ENCODE measurements at regions not wholly inside any gene's neighbourhood (a gene's known extent, or its start where the extent isn't known, plus 50 kb on each side); places are given as distances from the start of the nearest gene placed in this dataset.
A peak's percentile ranks its signal among the peaks of the same experiment; 100 is the strongest.
"Not testable (repeated sequence)": the region's sequence is repeated elsewhere in the genome, so short reads cannot be mapped to it uniquely, and the experiment has no call there.

DNA sequence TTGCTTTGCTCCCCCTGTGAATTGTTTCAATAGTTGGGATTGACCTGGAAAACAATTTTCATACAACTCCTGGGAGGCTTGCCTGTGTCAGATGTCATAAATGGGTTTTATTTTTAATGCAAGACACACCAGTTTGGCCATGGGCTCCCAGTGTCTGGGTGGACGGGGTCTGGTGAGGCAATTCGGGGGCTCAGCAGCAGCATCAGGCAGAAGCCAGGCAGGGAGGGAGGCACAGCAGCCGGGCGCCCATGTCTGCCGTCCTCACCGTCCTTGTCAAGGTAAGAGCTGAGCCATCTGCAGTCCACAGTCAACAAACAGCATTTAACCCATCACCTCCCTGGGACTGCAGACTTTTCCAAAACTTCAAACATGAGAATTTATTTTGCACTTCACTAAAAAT is 150.6 kb downstream of the NPIPB11 start:
- not testable (repeated sequence) for H3K27ac Mint-ChIP-seq, H3K4me3 Mint-ChIP-seq, DNase-seq, ATAC-seq, H3K27me3 Mint-ChIP-seq, H3K9me3 Mint-ChIP-seq
- peaks cover 13% of the 10 kb centered on the region for H3K4me1 Mint-ChIP-seq

DNA sequence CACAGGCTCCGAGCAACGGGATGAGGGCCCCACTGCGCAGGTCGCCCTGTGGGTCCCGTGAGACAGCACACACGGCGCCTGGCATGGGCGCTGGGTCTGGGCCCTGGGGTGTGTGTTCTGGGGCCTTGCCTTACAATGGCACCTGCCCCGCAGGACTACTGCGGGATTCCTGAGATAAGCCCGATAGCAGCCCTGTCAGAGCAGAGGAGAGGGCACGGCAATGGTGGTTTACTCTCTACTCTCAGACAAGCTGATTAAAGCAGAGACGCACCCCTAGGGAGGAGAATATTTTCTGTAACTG is 151.1 kb downstream of the NPIPB11 start:
- not testable (repeated sequence) for H3K27ac Mint-ChIP-seq, ATAC-seq, H3K4me3 Mint-ChIP-seq, H3K27me3 Mint-ChIP-seq, DNase-seq, H3K9me3 Mint-ChIP-seq
- H3K4me1 Mint-ChIP-seq = peaks cover 13% of the 10 kb centered on the region

DNA sequence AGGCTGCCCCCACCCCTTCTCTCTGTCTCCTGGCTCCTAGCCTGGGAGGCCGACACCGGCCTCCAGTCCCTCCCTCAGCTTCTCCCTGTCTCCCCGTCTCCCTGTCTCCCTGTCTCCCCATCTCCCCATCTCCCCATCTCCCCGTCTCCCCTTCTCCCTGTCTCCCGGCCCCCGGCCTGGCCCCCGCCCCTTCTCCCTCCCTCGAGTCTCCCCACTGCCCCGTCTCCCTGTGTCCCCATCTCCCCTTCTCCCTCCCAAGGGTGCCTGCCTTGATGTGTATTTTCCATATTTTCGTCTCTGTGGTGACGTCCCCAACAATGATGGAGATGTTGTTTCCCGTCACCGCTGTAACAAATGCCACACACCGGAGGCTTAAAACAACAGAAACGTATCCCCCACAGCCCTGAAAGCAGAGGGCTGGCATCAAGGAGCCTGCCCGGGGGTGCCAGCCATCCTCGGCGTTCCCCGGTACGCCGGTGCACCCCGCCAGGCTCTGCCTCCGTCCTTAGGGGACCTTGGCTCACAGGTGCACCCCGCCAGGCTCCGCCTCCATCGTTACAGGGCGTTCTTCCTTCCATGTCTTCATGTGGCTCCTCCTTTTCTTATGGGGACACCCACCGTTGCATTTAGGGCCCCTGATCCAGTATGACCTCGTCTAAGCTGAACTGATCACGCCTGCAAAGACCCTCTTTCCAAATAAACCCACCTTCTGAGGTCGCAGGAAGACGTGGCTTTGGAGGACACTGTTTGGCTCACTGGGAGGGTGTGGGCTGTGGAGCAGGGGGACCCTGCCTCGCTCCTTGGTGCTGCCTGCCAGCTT is 151.6 kb downstream of the NPIPB11 start:
- H3K4me1 Mint-ChIP-seq = peaks cover 13% of the 10 kb centered on the region
- no peaks in the 10 kb centered on the region for H3K9me3 Mint-ChIP-seq
- H3K27me3 Mint-ChIP-seq = no peaks in the 10 kb centered on the region
- peak overlapping the region in 1 of 2 donors; percentile 21 for H3K27ac Mint-ChIP-seq
- no peak for DNase-seq
- no peak overlapping the region for H3K4me3 Mint-ChIP-seq
- no peak for ATAC-seq

DNA sequence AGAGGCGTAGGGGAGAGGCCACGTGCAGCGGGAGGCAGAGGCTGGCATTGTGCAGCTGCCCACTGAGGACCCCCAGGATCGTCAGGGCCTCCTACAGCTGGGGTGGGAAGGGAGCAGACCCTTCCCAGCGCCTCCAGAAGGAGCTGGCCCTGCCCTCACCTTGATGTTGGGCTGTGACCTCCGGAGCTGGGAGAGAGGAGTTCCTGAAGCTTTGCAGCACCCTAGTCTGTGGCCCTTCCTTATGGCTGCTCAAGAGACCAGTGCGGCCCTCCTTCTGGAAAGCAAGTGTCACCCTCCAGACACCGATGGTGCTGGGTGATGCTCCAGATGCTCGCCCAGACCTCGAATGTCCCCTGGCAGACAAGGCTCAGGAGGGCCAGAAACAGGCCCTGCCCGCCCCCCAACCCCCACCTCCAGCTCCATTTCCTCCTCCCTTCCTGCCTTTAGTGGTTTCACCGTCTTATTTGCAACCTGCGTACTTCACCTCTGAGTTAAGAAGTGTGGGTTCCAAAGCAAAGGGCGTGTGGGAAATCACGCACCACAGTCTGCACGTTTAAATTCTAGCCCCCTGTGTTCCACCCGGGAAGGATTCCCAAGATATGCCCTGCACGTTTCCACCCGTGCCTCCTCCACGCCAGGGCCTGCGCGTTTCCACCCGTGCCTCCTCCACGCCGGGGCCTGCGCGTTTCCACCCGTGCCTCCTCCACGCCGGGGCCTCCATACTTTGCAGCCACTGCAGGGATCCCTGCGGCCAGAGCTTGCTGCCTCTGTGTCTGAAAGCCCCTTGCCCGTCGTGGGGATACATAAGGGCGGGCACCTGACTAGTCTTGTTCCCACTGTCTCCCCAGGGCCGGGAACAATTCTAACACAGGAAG is 152.6 kb downstream of the NPIPB11 start:
- H3K27ac Mint-ChIP-seq, H3K4me3 Mint-ChIP-seq, ATAC-seq, H3K9me3 Mint-ChIP-seq, DNase-seq, H3K27me3 Mint-ChIP-seq: not testable (repeated sequence)
- H3K4me1 Mint-ChIP-seq = peaks cover 20% of the 10 kb centered on the region

DNA sequence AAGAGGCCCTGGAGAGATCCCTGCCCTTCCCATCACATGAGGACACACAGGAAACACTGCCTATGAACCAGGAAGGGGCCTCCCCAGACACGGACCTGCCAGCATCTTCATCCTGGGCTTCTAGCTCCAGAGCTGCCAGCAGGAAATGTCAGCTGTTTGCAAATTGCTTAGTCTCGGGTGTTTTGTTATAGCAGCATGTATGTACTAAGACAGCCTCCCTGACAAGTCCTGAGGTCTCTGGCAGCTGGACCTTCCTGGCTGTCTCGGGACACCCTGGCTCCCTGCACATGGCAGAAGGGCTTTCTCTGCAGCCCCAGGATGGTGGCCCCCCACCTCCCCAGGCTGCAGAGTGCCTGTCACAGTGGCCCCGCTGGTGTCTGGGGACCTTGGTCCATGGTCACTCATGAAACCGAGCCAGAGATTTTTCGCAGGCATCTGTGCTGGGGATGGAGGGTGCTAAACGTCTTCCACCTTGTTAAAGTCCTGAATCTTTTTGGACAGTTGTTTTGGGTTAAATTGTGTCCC is 153.4 kb downstream of the NPIPB11 start:
- DNase-seq, H3K27ac Mint-ChIP-seq, H3K4me3 Mint-ChIP-seq, H3K9me3 Mint-ChIP-seq, H3K27me3 Mint-ChIP-seq, ATAC-seq: not testable (repeated sequence)
- peaks cover 28% of the 10 kb centered on the region for H3K4me1 Mint-ChIP-seq

DNA sequence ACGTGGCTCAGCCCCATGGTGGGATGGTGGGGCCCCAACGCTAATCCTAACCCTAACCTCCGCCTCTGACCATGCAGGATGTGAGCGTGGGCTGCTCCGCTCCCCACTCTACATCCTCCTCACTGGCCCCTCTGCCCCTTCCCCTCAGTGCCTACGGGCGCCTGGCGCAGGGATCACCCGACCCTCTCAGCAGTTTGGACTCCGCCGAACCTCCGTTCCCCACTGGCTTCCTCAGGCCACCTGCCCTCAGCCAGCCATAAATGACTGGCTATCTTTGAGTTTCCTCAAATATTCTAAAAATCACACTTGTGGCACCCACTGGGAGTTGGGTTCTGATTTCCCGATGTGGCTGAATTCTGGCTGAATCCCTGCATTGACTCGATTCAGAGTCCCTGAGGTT is 154.2 kb downstream of the NPIPB11 start:
- not testable (repeated sequence) for ATAC-seq, H3K9me3 Mint-ChIP-seq, H3K4me3 Mint-ChIP-seq, H3K27me3 Mint-ChIP-seq, H3K27ac Mint-ChIP-seq, DNase-seq
- peaks cover 35% of the 10 kb centered on the region for H3K4me1 Mint-ChIP-seq

DNA sequence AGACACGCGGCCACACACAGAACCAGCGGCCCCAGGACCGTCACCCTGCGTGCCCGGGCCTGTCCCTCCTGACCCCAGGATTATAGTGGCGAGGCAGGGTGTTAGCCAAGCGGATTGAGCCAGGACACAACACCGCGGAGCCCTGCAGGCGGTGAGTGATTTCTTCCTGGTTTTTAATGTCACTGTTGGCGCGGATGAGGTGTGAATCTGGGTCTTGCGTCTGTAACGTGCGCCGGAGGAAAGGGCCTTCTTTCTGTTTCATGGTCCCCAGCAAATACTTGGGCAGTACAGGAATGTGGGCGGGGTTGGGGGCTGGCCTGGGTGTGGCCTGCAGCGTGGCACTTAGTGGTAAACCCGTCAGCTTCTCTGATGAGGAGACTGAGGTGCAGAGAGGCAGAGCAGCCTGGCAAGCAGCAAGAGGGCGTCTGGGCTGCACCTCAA is 154.9 kb downstream of the NPIPB11 start:
- Mint-ChIP-seq H3K4me1 (peaks cover 36% of the 10 kb centered on the region), H3K9me3 (peaks cover 3 to 16% of the 10 kb centered on the region in 2 donors)
- not testable (repeated sequence) for H3K4me3 Mint-ChIP-seq, ATAC-seq, H3K27me3 Mint-ChIP-seq, H3K27ac Mint-ChIP-seq, DNase-seq

DNA sequence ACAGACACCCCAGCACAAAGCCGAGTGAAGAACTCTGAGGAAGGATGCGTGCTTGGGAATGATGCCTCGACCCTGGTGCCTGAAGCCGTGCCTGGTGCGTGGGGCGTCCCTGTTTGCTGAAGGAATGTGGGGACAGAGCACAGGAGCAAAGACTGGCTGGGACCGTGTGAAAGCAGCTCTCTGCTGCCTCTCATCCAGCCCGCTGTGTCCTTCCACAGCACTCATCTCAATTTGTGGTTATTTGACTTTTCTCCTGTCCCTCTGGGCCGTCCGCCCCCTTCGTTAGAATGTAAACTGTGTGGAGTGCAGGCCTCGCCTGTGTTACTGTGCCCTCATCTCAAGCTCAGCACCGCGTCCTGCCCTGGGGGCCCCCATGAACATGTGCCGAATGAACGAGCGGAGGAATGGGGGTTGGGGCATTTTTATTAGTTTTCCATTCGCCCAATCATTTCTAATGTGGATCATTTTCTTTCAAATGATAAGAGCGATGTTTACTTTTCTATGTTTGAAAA is 155.5 kb downstream of the NPIPB11 start:
- not testable (repeated sequence) for H3K4me3 Mint-ChIP-seq, DNase-seq, H3K27me3 Mint-ChIP-seq, ATAC-seq, H3K27ac Mint-ChIP-seq
- peaks cover 4 to 22% of the 10 kb centered on the region in 2 donors for H3K9me3 Mint-ChIP-seq
- H3K4me1 Mint-ChIP-seq = peaks cover 36% of the 10 kb centered on the region

DNA sequence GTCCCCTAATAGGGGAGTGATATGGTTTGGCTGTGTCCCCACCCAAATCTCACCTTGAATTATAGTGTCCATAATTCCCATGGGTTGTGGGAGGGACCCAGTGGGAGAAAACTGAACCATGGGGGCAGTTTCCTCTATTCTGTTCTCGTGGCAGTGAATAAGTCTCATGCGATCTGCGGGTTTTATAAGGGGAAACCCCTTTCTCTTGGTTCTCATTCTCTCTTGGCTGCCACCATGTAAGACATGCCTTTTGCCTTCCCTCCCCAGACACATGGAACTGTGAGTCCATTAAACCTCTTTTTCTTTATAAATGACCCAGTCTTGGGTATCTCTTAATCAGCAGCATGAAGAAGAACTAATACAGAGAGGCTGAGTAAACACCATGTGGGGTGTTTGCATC is 156.0 kb downstream of the NPIPB11 start:
- H3K4me3 Mint-ChIP-seq, ATAC-seq, H3K27me3 Mint-ChIP-seq, DNase-seq, H3K27ac Mint-ChIP-seq: not testable (repeated sequence)
- H3K4me1 Mint-ChIP-seq = peaks cover 36% of the 10 kb centered on the region
- peaks cover 4 to 27% of the 10 kb centered on the region in 2 donors for H3K9me3 Mint-ChIP-seq

DNA sequence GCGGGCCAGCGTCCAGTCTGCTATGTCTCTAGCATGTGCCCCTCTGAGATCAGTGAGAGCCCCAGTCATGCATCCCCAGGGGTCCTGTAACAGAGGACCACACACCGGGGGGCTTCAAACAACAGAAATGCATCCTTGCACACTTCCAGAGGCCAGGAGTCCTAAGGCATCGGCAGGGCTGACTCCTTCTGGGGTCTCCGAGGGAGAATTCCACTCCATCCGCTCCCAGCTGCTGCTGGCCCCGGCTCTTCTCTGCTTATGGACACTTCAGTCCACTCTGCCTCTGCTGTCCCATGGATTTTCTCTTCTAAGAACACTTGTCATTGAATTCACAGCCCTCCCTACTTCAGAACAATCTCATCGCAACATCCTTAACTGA is 157.6 kb downstream of the NPIPB11 start:
- not testable (repeated sequence) for ATAC-seq, DNase-seq, H3K27me3 Mint-ChIP-seq, H3K27ac Mint-ChIP-seq, H3K4me3 Mint-ChIP-seq
- Mint-ChIP-seq H3K4me1 (peaks cover 30% of the 10 kb centered on the region), H3K9me3 (peaks cover 4 to 27% of the 10 kb centered on the region in 2 donors)

DNA sequence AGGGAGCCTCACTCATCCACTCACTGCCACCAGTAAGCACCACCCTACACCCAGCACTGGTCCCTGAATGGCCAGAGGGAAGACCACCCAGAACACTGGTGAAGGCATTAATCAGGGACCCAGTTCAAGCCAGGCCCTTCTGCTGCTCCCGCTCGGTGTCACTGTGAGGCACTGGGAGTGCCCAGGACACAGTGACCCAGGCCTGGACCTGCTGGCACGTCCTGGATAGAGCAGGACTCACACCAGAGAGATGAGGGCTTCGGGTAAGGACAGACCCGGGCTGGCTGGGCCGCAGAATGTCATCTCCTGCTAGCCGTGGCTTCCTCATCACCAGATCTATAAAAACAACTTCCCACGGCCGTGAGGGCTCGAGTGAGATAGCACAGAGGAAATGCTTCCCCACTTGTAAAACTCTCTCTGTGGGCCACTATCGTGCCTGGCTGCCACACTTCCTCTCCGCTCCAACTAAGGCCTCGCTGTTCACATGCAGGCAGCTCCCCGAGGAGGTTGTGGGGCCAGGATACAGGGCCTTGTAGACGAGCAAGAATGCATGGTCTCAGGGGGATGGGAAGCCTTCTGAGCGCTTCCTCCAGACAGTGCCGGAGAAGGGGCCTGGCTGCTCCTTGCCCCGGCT is 158.1 kb downstream of the NPIPB11 start:
- H3K27me3 Mint-ChIP-seq, H3K4me3 Mint-ChIP-seq, DNase-seq: not testable (repeated sequence)
- H3K9me3 Mint-ChIP-seq = peaks cover 4 to 27% of the 10 kb centered on the region in 2 donors
- peaks cover 25% of the 10 kb centered on the region for H3K4me1 Mint-ChIP-seq
- ATAC-seq = peak; percentile 49
- peak overlapping the region in 1 of 2 donors; percentile 90 for H3K27ac Mint-ChIP-seq

DNA sequence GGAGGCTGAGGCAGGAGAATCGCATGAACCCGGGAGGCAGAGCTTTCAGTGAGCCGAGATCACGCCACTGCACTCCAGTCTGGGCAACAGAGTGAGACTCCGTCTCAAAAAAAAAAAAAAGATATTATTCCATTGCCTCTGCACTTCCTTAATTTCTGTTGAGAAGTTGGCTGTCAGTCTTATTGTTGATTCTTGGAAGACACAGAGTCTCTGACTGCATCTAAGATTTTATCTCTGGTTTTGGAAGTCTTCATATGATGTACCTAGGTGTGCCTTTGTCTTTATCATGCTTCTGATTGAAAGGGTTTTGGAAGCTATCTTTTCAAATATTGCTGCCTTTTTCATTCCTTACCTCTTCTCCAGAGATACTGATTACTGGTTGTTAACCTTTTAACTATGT is 160.4 kb downstream of the NPIPB11 start:
- not testable (repeated sequence) for H3K4me3 Mint-ChIP-seq, DNase-seq, ATAC-seq, H3K27ac Mint-ChIP-seq, H3K27me3 Mint-ChIP-seq
- H3K4me1 Mint-ChIP-seq = peaks cover 23% of the 10 kb centered on the region
- peaks cover 4 to 27% of the 10 kb centered on the region in 2 donors for H3K9me3 Mint-ChIP-seq

DNA sequence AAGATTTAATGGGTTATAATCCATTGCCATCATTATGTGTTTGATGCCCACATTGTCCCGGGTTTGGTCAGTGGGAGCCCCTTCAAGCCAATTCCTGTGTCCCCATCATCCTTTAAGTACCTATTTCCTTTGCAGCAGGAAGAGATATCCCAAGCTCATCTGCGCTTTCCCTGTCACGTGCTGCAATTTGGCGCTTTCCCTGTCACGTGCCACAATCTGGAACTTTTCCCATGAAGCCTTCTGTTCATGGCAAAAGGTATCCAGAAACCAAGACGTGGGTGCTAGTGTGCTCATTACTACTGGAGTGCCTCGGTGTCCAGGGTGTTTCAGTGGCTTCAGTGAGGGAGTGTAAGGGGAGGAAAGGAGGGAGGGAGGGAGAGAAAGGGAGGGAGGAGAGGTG is 168.5 kb downstream of the NPIPB11 start:
- ATAC-seq (no peak), DNase-seq (no peak)
- H3K27me3 Mint-ChIP-seq = no peaks in the 10 kb centered on the region
- H3K4me1 Mint-ChIP-seq = no peaks in the 10 kb centered on the region
- H3K9me3 Mint-ChIP-seq = peaks cover 0 to 4% of the 10 kb centered on the region in 2 donors
- no peak overlapping the region for H3K27ac Mint-ChIP-seq
- H3K4me3 Mint-ChIP-seq = no peak overlapping the region

DNA sequence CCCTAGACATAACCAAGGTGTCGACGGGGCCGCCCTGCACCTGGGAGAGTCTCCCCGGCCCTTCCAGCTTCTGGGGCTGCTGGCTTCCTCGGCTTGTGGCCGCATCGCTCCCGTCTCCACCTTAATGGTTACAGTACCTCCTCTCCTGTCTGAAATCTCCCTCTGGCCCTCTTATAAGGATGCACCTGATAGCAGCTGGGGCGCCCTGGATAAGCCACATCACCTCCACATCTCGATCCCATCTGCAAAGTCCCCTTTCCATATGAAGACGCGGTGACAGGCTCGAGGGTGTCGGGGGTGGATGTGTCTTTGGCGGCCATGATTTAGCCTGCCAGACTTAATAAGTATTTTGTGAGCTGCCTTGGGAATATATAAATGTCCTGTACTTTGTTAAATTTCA is 169.0 kb downstream of the NPIPB11 start:
- not testable (repeated sequence) for H3K4me3 Mint-ChIP-seq, DNase-seq

DNA sequence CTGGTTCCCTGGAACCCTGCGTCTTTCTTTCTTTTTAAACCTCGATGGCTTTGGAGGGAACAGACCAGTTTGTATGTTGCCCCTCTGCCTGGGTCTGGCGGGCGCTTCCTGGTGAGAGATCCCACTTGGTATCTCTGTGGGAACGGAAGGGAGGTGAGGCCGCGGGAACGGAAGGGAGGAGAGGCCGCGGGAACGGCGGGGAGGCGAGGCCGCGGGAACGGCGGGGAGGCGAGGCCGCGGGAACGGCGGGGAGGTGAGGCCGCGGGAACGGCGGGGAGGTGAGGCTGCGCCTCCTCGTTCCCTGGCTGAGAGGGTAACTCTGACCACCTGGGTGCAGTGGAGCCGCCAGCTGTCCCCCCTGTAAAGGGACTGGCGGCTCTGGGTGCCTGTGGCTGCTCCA is 169.5 kb downstream of the NPIPB11 start:
- not testable (repeated sequence) for H3K4me3 Mint-ChIP-seq, H3K27ac Mint-ChIP-seq, DNase-seq, H3K4me1 Mint-ChIP-seq, H3K9me3 Mint-ChIP-seq, H3K27me3 Mint-ChIP-seq
- peak; percentile 20 for ATAC-seq

More for the DNA sequence above, 169.0 kb downstream of the NPIPB11 start:
- H3K27me3 Mint-ChIP-seq, H3K9me3 Mint-ChIP-seq, H3K4me1 Mint-ChIP-seq, ATAC-seq, H3K27ac Mint-ChIP-seq: not testable (repeated sequence)
